HG02642 (cell line): ENCODE measurements at regions not wholly inside any gene's neighbourhood (a gene's known extent, or its start where the extent isn't known, plus 50 kb on each side); places are given as distances from the start of the nearest gene placed in this dataset.
"Not testable (repeated sequence)": the region's sequence is repeated elsewhere in the genome, so short reads cannot be mapped to it uniquely, and the experiment has no call there.

Experiments
- ATAC-seq: cut with Tn5 transposase; IDR thresholded peaks from one replicate; pipeline ENCODE4 v1.9.1; 2021; ENCODE audit warnings: mild to moderate bottlenecking; ENCODE audit not compliant: unreplicated experiment, poor library complexity

DNA sequence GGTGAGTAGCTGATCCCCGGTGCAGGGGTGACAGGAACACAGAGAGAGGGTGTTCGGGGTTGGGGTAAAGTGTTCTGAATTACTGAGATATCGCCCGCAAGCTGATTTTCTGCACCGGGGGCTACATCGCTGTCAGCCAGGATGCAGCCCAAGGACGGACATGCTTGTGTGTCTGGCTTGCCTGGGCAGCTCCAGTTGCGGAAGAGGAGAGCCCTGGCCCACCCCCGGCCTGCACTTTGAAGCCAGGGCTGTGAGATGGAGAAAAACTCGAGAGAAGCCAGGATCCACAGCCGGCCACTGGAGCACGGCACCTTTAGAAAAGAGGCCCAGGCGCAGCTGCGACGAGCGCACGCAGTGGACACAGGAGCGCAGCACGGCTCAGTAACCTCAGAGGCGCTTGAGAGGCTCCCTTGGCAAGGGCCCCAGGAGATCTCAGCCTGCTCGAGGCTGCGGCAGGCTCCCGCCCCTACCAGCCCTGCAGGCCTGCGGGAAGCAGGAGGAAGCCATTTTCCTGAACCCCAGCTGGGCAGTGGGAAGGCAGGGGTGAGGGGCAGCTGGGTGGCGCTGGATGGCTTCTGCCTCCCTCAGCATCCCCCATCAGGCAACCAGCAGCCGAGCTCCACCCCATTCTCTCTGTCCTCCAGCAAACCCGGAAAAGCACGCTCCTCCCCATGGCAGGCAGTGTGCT is 59.2 kb downstream of the C9orf50 start:
- no peak for ATAC-seq

DNA sequence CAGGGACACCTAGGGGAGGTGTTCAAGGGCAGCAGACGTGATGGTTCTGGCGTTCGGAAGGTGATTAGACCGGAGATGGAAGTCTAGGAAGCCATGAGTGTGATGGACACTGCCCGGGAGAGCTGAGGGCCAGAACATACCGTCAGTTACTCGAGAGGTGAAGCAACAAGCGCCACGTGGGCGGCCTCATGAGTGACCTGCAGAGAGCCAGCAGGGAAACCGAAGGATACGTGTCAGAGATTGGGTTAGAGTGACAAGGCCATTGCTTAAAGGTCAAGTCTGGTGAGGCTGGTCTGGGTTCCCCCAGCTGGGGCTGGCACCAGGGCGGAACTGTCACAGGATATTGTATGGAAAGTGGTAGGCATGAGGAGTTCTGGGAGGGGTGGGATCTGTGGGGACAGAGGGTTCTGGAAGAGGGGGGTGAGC is 60.0 kb downstream of the C9orf50 start:
- ATAC-seq = no peak

DNA sequence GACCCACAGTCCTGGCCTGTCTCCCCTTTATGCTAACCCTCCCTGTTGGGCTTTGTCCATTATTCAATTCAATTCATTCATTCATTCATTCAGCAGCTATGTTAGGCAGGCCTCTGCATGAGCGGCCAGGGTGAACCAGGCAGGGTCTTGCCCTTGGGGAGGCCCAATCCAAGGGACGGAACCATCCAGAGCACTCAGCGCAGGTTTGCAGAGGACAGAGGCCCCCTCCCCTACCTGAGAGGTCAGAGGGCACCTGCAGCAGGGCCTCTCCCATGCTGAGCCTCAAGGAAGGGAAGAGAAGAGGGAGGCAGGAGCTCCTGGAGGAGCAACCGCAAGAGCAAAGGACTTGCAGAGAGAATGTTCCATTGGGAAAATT is 61.4 kb downstream of the C9orf50 start:
- ATAC-seq = no peak

DNA sequence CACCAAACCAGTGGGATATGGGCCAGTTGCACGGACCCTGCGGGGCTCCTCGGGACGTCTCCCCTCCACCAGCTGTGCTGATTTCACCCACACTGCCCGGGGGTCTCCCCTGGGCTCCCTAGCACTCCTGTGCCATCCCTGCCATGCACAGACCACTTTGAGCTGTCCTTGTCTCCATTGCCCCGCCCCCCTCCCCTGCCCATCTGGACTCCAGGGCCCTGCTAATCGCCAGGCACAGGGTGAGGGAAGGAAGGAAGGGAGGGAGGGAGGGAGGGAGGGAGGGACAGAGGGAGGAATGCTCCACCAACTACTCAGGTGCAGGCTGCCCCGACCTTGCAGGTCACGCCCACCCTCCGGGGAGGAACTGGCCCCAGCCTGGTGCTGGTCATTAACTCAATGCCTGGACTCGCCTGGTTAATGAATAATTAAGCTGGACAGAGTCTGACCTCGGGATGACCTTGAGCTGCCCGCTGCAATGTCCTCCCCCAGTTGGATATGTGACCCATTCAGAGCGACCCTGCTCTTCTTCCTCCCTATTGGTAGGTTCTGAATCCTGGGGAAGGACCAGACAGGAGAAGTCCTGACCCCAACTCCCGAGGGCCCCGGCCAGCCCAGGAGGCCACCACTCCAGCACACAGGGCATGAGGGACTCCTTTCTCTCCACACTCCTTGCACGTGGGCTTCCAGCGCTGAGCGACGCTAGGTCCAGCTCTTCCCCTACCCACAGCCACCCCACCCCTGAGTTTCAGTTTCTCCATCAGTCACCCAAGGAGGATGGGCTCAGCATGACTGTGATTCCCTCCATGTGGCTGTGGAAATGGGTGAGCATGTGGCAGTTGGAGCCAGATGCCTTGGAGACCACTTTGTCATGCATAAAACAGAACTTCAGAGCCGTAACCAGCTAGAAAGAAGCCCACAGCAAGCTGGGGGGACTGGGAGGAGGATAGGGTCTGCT is 62.1 kb downstream of the C9orf50 start:
- no peak for ATAC-seq

GRCh38 chr9:129558063-129558550 is 62.8 kb downstream of the C9orf50 start:
- ATAC-seq = no peak

DNA sequence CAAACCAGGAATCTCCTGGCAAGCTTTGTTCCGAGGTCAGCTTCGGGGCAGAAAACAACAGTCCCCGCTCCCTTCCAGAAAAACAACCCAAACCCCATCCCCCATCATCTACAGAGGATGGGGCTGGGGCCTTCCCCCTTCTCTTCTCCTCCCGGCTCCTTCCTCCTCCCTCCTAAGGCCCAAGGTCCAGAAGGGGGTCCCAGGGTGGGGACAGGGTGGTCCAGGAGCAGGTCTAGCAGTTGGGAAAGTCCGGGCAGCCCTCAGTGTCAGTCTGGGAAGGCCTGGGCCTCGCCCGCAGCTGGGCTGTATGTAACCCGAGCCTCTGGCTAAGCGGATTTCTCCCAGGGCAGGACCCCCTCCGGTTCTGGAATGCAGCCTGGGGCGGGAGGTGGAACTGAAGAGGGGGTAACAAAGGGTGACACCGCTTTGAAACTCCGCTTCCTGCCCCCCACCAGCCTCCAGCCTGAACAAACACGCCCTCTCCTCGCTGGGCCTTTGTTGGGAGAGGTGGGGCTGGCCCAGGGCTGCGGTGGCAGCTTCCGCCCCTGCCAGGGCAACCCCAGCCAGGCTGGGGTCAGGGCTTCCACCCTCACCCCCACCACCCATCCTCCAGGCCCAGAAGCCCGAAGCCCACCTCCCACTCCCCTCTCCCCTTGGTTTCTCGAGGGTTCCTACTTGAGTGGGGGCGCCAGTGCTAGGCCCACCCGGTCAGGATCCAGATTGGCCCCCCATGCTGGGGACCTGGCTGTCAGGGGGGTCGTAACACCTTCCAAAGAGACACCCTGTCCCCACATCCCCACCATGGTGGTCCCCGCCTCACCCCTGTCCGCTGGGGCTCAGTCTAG is 63.5 kb downstream of the C9orf50 start:
- no peak for ATAC-seq

DNA sequence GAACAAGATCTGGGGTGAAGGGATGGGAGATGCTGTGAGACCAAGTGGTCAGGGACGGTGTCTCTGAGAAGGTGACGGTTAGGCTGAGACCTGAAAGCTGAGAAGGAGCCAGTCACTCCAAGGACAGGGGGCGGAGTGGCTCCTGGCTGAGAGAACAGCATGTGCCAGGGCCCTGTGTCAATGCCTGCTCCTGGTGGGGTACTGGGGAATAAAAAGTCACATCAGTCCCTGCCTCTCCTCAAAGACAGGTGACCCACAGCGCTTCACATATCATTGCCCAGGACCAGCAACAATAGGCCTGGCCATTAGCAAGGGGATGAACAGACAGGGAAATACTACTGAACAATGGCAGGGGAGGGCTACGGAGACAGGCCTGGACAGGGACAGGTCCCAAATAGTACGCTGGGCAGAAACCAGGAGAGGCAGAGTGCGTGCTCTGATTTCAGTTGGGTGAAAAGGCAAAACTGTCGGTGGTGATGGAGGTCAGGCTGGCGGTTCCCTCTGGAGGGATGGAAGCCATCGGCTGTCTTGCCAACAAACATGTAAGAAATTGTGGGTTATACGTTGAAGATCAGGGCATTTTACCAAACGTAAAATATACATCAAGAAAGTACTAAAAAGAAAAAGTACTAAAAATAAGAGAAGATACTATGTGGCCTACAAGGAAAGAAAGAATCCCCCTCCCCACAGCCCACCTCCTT is 64.3 kb downstream of the C9orf50 start:
- ATAC-seq = no peak

DNA sequence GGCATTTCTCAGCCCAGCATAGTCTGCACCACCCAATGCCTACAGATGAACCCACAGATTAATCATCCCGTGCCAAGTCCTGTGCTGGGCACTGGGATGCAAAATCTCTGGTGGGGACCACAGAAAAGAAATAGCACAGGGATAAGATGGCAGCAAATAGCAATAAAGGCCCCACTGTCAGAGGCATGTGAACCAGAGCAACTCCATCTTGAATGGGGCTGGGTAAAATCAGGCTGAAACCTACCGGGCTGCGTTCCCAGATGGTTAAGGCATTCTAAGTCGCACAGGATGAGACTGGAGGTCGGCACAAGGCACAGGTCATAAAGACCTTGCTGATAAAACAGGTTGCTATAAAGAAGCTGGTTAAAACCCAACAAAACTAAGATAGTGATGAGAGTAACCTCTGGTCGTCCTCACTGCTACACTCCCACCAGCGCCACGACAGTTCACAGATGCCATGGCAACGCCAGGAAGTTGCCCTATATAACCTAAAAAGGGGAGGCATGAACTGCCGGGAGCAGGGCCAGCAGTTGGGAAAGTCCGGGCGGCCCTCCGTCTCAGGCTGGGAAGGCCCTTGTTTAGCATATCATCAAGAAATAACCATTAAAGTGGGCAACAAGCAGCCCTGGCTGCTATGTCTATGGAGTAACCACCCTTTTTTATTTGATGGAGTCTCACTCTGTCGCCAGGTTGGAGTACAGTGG is 65.2 kb downstream of the C9orf50 start:
- ATAC-seq = no peak

DNA sequence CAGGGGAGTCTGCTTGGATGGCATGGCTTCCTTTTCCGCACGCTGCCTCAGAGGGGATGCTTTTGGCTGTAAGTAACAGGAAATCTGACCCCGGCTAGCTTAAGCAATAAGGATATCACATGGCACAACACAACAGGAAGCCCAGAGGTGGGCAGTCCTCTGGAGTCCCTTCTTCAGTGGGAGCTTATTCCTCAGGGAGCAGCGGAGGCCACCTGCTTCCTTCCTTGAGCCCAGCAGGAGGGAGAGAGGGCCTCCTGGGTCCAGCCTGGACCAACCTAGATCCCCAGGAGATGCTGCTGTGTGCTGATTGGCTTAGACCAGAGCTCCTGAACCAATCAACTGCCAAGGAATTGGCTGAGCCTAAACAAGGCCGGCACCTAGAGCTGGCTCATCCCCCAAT is 66.3 kb downstream of the C9orf50 start:
- no peak for ATAC-seq

DNA sequence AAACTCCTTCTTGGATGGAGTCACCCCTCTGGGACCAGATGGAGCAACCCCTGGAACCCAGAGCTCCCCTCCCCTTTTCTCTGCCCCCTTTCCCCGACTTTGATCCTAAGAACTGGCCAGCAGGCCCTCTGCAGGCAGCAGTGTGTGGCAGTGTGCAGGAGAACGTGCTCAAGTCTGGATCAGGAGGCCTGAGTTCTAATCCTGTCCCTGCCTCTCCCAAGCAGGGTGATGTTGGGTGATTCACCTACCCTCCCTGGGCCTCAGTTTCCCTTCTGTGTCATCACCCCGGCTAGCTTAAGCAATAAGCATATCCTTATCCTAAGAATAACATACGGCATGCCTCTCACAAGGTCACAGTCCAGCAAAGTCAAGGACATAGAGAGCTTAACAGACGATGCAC is 67.6 kb downstream of the C9orf50 start:
- ATAC-seq = no peak

GRCh38 chr9:129552064-129552463 is 68.8 kb downstream of the C9orf50 start:
- no peak for ATAC-seq

GRCh38 chr9:129551393-129551973 is 69.4 kb downstream of the C9orf50 start:
- ATAC-seq = no peak

- ATAC-seq = not testable (repeated sequence)
Observed at GRCh38 chr9:129550977-129551376, 69.9 kb downstream of the C9orf50 start.

DNA sequence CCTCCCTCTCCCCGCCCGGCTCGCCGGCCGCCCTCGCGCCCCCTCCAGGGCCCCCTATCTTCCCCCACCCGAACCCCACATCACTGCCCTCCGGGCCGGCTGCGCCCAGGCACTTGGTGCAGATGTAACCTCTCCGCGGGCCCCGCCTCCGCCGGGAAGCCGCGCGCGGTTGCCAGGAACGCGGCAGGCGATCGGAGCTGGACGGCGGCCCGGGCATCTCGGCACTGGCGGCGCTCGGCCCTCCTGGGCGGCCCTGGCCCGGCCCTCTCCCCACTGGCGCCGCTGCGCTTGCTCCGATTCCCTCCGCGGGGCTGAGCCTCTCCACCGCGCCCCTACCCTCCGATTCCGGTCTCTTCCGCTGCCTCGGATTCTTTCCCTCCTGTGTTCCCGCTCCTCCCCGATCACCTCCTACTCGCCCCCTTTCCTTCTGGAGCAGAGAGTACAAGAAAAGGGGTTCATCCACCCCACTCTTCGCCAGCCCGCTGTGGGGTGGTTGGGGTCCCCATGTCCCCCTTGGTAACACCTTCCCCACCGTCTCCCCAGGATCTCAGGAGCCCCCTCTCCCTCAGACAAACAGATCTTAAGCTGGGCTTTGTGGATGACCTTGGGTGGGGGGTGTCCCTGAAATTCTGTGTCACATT is 70.6 kb downstream of the C9orf50 start:
- ATAC-seq = no peak

DNA sequence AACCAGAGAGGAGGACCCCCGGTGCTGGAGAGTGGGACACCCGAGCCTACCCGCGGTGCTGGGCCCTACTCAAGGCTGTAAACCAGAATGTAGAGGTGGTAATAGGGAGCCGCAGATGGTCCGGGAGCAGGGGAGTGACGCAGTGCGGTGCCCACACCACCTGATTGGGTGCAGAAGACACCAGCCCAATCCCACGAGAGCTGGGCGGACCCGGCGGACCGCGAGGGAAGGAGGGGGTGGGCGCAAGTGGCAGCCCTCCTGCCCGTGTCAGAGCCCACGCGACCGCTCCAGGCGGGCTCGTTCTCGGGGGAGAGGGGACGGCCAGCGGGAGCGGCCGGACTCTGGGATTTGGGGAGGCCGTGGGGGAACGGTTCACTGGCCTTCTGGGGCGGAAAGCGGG is 71.2 kb downstream of the C9orf50 start:
- ATAC-seq = no peak

DNA sequence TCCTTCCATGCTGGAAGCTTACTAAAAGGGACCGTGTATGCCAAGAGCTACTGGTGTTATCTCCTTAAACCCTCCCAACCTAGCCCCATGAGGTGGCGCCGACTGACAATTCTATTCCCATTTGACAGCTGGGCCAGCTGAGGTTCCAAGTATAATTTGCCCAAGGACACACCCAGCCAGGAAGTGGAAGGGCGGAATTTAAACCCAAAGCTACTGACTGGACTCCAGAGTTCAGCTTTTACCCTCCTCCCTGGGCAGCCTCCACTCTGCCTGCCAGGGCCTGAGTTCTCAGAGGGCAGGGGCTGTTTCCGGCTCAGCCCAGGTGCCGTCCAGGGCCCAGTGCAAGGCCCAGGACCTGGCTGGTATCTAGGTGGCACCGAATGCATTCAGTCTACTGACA is 71.8 kb downstream of the C9orf50 start:
- no peak for ATAC-seq

GRCh38 chr9:129548571-129549135 is 72.2 kb downstream of the C9orf50 start:
- no peak for ATAC-seq

GRCh38 chr9:129547869-129548570 is 72.9 kb downstream of the C9orf50 start:
- ATAC-seq = no peak
